H54 (cell line): ENCODE measurements at regions not wholly inside any gene's neighbourhood (a gene's known extent, or its start where the extent isn't known, plus 50 kb on each side); places are given as distances from the start of the nearest gene placed in this dataset.

Experiments used
- DNase-seq: peaks from one replicate; pipeline ENCODE4 v3.0.0; 2011; ENCODE audit warnings: low spot score, mixed read lengths; ENCODE audit not compliant: insufficient read length
- FAIRE-seq: peaks from 3 replicates; lab custom pipeline; 2011; peaks lifted over from hg19 to GRCh38; lab: Jason Lieb, UNC
- POLR2A ChIP-seq: IDR thresholded peaks from 2 replicates; pipeline ENCODE4 v1.6.1; 2011; ENCODE audit warnings: low read depth, mild to moderate bottlenecking, low read length

DNA sequence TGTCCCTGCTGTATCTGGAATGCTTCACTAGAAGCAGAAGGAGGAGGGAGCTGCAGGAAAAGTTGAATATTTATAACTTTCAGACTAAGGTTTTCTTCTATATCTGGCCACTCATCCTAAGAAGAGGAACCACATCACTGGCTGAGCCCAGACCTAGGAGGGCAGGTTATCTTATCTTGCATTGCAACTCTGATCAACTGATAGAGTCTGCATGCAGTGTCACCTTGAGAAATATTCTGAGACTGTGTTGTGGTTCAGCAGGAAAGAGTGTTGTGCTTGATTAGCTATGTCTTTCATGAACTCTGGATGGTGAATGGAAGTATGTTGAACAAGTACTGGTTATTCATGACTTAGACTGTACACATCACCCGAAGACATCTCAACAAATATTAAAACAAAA lies 460.0 kb downstream of the TOX3 start:
- no peak for FAIRE-seq
- no peak for TF ChIP-seq POLR2A
- DNase-seq: no peak

- FAIRE-seq: no peak
- DNase-seq: no peak
- no peak for TF ChIP-seq POLR2A
Measured at GRCh38 chr16:52078716-52079655, 468.0 kb downstream of the TOX3 start.

GRCh38 chr16:52077607-52078006 lies 469.3 kb downstream of the TOX3 start:
- FAIRE-seq: no peak
- no peak for TF ChIP-seq POLR2A

DNA sequence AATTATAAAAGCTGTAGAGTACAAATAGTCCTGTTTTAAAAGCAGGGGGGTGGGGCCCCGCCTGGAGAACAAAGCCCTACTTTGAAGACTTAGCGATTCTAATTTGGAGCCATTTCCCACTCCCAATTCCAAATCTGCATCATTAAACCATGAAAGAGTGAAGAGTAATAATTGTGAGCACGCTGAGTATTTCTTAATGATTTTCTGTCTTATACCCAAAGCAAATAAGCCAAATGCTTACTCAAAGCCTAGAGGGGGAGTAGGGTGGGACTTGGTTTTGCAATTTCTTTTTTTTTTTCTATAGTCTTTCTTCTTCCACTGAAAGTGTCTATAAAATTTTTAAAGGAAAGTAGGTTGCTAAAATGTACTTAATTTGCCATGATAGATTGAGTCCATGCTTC lies 470.1 kb downstream of the TOX3 start:
- TF ChIP-seq POLR2A: no peak
- FAIRE-seq (no peak), DNase-seq (no peak)

More at GRCh38 chr16:52077607-52078006, 469.3 kb downstream of the TOX3 start:
- DNase-seq: no peak

GRCh38 chr16:52076332-52076731 lies 470.6 kb downstream of the TOX3 start:
- FAIRE-seq (no peak), DNase-seq (no peak)
- no peak for TF ChIP-seq POLR2A

GRCh38 chr16:52074133-52074532 lies 472.8 kb downstream of the TOX3 start:
- no peak for TF ChIP-seq POLR2A
- DNase-seq: no peak
- no peak for FAIRE-seq

DNA sequence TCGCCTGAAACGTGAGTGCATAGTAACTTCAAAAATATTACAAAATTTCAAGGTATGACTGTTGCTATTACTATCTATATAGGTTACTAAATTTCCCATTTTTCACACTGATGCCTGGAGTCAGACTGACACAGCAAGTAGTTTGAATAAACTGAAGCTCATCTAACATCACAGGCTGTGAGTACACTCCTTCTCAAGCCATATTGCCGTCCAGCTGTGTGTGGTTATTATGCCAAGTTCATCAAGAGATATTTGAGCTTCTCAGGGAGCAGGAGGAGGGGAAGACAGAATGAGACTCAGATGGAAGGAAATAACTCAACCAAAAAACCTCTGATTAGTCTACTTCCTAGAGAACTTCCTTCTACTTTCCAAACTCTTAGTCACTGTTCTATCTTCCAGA lies 473.9 kb downstream of the TOX3 start:
- no peak for DNase-seq
- no peak for FAIRE-seq
- no peak for TF ChIP-seq POLR2A

- no peak for TF ChIP-seq POLR2A
- DNase-seq: no peak
- FAIRE-seq: no peak
Measured at GRCh38 chr16:52071101-52071500, 475.8 kb downstream of the TOX3 start.

GRCh38 chr16:52070341-52071057 lies 476.4 kb downstream of the TOX3 start:
- TF ChIP-seq POLR2A: no peak
- DNase-seq (no peak), FAIRE-seq (no peak)

GRCh38 chr16:52069866-52070265 lies 477.1 kb downstream of the TOX3 start:
- DNase-seq (no peak), FAIRE-seq (no peak)
- no peak for TF ChIP-seq POLR2A

DNA sequence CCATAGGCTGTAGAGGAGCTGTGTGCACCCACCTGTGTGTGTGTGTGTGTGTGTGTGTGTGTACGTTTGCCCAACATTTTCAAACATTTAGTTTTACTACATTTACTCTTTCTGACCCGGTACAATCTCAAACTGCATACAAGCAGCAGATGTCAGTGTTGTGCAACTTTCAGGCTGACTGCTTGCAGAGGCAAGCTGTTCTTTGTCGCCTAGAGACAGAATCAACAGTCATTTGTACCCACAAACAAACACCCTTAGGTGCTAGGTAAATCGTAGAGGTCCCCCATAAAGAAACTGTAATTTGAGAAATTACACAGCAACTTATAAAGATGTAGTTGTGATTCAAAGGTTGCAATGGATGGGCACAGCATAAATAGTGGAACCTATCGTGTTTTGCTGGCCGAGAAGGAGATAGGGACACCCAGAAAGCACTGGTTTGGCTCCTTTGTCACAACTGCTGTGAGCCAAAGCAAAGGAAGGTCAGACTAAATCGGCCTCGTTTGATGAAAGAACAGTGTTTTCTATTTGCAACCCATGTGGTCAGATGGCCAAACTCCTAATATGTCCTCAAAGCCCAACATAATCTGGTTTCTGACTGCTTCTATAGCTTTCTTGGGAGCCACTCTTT lies 478.4 kb downstream of the TOX3 start:
- TF ChIP-seq POLR2A: no peak
- FAIRE-seq (no peak), DNase-seq (no peak)

GRCh38 chr16:52066962-52067361 lies 480.0 kb downstream of the TOX3 start:
- no peak for DNase-seq
- FAIRE-seq: no peak
- no peak for TF ChIP-seq POLR2A

- no peak for FAIRE-seq
Measured at GRCh38 chr16:52056259-52056658, 490.7 kb downstream of the TOX3 start.

GRCh38 chr16:52055381-52055780 lies 491.6 kb downstream of the TOX3 start:
- no peak for FAIRE-seq
- no peak for TF ChIP-seq POLR2A
- DNase-seq: no peak

More at GRCh38 chr16:52056259-52056658, 490.7 kb downstream of the TOX3 start:
- DNase-seq: no peak
- TF ChIP-seq POLR2A: no peak
